Erythroblast (primary cell): ENCODE measurements at regions not wholly inside any gene's neighbourhood (a gene's known extent, or its start where the extent isn't known, plus 50 kb on each side); places are given as distances from the start of the nearest gene placed in this dataset.

Experiments used
- GATA1 ChIP-seq: IDR thresholded peaks from 2 replicates; pipeline ENCODE4 v1.6.1; 2011; ENCODE audit warnings: low read depth, mild to moderate bottlenecking, control low read depth, low read length, moderate library complexity
- POLR2A ChIP-seq: IDR thresholded peaks from 2 replicates; pipeline ENCODE4 v1.6.1; 2011; ENCODE audit warnings: mild to moderate bottlenecking, low read length

GRCh38 chr5:158099571-158100105 lies 240.7 kb upstream of the CLINT1 start:
- no peak for TF ChIP-seq POLR2A
- no peak for TF ChIP-seq GATA1
